ENCODE measurements at regions not wholly inside any gene's neighbourhood (a gene's known extent, or its start where the extent isn't known, plus 50 kb on each side); places are given as distances from the start of the nearest gene placed in this dataset.
"Not testable (repeated sequence)": the region's sequence is repeated elsewhere in the genome, so short reads cannot be mapped to it uniquely, and the experiment has no call there.

DNA sequence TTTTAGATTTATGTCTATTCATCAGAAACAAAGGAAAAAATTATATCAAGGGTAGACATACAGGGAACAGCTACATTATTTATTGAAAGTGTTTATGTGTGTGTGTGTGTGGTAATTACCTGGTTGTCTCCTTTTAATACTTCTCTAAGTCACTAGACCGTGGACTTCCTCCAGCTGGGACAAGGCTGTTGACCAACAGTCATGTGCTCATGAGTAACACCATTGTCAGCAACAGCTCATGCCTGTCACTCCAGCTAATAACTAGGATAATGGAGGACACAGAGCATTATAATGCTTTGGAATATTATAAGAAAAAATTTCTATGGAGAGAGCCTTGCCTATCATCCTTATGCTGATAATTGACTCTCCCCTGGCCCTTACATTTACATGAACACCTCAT lies 125.3 kb upstream of the SALL1 start:
- DNase-seq = no peak

DNA sequence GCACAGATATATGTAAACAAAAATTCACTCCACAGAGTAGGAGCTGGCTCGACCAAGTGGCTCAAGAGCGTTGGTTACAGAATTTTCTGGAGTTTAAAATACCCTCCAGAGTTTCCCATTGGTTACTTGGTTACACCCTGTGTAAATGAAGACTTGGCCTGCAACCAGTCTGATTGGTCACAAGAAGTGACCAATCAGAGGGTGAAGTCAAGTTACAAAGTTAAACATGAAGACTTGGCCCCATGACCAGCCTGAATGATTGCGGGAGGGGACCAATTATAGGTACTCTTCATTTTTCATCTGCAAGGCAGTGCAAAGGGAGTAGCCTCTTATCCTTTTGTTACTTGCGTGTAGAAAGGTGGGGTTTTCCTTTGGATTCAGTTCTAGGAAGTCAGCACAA lies 121.3 kb upstream of the SALL1 start:
- no peak for DNase-seq

DNA sequence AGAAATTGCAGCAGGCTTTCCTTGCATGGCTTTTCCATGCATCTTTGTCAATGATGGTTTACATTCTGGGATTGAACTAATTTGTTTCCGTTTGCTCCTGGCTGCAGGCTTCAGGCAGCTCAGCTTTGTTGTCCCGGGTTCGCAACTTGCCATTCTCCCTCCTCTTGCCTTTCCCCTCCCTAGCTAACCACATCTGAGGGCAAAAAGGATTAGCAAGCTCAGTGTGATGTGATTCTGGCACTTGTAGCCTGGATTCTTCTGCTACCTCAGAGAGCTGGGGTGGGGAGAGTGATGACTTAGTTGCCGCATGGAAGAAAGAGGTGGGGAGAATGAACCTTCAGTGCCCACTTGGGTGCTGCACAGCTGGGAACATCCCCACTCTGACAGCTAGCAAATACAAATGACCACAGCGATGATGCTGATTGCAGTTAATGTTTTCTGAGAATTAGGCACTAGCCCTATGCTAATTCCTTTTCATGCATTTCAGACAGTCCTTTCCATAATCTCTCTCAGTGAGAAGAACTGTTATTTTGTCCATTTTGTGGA lies 120.2 kb upstream of the SALL1 start:
- DNase-seq = no peak

DNA sequence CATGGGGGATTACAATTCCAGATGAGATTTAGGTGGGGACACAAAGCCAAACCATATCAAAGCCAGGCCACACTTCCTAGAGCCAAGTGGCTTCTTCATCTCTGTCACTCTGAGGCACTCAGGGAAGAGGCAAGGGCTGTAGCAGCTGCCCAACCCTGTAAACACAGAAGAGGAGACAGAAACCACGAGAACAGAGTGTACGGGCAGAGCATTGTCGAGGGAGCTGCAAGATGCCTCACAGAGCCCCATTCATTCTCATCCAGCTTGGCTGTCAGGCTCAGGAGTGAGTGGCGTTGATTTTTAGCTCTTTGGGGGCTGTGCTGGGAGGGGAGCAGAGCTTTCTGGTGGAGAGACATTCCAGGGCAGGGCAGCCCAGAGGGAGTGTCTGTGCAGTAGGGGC lies 117.2 kb upstream of the SALL1 start:
- no peak for DNase-seq

DNA sequence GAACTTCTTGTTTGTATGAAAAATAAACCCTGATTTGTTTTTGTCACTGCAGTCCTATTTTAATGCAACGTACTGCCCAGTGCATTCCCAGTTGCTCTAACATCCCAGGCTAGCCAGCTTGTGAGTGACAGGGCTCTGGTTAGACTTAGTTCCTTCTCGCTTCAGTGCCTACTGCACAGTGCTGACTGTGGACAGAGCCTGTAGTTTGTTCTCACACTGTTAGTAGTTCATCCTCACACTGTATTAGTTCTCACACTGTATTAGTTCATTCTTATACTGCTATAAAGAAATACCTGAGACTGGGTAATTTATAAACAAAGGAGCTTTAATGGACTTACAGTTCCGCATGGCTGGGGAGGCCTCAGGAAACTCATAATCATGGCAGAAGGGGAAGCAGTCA lies 116.6 kb upstream of the SALL1 start:
- no peak for DNase-seq

DNA sequence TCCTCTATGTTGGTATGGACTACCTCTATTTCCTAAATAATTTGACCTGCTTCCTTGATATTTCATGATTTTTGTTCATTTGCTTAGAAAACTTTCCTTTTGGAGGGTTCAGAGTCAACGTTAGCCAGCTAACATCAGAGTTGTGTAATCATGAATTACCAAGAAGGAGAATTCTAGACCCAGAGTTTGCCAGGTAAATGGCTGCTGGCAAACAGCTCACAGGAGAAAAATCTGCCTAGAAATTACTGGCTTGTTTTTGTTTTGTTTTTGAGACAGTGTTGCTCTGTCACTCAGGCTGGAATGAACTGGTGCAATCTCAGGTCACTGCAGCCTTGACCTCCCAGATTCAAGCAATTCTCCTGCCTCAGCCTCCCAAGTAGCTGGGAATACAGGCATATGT lies 111.4 kb upstream of the SALL1 start:
- no peak for DNase-seq

DNA sequence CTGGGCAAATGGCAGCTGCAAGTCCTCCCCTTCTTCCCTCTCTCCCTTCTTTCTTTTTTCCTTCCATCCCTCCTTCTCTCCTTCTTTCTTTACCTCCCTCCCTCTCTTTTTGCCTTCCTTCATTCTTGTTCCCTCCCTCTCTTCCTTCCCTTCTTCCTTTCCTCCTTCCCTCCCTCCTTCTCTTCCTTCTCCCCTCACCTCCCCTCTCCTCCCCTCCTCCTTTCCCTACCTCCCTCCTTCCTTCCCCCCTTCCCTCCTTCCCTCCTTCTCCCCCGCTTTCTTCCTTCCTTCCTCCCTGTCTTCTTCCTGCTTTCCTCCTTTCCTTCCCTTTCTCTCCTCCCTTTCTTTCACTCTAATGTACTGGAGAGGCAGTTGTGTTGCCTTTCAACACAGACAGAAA lies 110.8 kb upstream of the SALL1 start:
- no peak for DNase-seq

DNA sequence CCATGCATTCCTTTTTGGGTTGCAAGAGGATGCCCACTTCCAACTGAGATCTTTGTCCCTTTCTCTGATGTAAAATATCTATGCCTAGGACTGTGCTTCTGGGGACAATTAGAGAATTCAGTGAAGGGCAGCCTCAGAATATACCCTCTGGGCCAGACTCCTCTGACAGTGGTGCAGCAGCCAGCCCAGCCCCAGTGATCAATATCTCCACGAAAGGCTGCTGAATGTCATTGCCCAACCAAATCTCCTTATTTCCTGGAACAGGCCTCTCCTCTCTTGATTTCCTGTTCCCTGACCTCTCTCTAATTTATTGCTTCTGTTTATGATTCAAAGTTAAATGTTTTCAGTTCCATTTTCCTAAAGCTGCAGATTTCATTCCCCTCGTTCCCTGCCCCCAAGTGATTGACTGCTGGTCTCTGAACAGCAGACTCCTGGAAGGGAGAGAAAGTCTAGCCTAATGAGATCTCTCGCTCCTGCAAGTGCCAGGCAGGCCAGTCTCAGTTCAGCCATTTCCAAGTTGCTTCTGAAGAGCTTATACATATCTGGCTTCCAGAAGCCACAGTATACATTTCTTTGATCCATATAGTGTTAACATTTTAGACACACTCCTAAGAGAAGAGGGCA lies 104.4 kb upstream of the SALL1 start:
- no peak for DNase-seq

DNA sequence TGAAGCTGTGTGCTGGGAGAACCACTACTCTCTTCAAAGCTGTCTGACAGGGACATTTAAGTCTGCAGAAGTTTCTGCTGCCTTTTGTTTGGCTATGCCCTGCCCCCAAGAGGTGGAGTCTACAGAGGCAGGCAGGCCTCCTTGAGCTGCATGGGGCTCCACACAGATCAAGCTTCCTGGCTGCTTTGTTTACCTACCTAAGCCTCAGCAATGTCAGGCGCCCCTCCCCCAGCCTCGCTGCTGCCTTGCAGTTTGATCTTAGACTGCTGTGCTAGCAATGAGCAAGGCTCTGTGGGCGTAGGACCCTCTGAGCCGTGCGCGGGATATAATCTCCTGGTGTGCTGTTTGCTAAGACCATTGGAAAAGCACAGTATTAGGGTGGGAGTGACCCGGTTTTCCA lies 103.3 kb upstream of the SALL1 start:
- not testable (repeated sequence) for DNase-seq

DNA sequence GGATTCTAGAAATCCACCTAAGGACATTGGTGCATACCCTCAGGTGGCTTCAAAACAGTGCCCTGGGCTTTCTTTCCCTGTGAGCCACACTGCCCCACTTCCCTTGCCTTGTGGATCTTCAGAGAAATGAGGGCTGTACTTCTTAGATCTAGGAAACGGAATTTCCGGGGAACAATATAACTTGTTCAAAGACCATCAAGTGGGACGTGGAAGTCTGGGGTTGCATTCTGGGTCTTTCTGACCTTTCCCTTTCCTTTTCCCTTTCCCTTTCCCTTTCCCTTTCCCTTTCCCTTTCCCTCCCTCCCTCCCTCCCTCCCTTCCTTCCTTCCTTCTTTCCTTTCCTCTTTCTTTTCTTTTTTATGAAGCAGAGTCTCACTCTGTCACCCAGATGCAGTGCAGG lies 97.1 kb upstream of the SALL1 start:
- no peak for DNase-seq

DNA sequence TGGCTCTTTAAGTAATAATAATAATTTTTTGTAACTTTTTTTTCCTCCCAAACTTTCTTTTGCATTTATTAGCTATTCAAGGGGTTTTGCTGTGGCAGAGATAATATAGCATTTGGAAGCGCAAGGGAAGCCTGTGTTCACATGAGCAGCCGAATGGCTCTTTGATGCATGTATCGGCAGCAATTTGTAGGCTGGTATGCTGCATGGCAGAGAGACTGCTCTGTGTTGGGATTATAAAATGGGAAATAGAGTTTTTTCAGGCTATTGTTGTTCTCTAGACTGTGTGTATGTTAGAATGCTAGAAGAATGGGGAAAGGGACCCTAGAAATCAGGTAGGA lies 94.6 kb upstream of the SALL1 start:
- DNase-seq = no peak

DNA sequence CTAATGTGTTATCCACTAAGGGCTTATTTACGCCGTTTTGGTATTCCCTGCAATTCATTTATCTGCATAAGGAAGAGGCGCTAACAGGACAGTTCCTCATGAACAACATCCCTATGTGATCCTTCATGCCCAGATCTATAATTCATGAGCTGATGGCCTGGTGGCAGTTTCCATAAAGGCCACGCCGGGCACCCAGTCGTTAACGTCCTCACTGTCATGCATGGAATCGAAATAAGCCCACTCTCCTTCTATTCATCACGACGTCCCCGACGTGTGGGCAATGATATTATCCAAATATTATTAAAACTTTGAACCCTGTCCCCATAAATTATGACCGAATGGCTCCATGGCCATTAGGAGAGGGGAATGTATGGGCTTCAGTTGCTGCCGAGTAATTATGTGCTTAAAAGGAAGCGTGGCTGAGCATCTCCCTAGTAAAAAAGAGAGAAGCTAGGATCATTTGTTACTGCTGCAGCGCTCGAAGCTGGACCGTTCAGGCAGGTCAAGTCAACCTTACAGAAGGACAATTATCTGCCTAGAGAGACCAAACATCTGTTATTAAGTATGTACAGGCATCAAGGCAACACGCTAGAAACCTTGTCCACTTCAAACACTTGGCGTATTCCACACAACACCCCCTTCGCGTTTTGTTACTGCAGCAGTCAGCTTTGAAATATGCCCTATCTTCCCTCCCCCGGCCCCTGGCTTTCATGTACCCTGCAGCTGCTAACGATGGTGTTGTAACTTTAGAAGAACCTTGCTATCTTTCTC lies 94.0 kb upstream of the SALL1 start:
- no peak for DNase-seq

DNA sequence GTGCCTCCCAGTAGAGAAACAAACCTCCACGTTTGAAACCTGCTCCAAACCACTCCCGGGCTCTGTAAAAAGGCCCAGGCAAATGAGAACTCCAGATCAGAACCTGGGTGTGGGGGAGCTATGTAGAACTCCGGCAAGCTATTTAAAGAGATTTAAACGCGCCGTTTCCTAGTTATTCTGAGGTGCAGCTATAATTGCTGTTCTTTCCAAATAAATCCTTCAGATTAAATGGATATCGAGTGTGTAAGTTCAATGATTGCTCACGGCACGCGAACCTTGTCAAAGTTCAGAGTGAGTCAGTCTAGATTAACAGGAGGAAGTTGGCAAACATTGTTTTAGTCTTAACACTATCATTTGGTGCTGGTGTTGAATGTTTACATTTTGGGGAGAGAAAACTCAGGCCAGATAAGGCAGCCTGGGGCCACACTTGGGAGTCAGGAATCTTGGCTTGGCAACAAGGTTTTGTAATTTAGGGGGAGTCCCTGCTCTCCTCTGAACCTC lies 92.9 kb upstream of the SALL1 start:
- DNase-seq = no peak

DNA sequence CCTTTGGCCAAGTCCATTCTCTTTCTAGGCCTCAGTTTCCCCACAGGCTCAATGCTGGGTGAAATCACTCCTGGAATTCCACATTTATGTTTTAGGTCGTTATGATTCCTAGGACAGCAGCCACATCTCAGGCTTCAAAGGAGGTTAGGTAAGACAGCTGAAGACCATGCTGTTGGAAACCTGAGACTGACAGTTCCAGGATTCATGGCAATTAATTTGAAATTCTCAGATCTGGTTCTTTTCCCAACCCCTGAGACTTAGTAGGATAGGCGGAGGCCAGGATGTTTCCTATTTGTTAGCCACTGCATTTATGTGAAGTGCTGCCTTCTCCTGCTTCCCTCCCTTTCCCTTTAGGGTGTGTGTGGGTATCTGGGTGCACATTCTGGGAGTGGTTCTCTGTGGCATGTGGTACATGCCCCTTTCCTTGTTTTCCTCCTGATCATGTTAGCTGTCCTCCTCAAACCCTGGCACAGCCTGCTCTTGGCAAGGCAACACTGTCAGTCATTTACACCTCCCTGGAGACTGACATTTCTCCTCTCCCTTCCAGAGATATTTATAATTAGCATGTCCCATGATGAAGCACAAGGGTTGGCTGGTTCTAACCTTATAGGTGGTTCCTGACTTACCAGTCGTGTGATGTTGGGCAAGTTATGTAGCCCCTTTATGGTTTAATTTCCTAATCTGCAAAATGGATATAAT lies 91.4 kb upstream of the SALL1 start:
- DNase-seq = no peak

DNA sequence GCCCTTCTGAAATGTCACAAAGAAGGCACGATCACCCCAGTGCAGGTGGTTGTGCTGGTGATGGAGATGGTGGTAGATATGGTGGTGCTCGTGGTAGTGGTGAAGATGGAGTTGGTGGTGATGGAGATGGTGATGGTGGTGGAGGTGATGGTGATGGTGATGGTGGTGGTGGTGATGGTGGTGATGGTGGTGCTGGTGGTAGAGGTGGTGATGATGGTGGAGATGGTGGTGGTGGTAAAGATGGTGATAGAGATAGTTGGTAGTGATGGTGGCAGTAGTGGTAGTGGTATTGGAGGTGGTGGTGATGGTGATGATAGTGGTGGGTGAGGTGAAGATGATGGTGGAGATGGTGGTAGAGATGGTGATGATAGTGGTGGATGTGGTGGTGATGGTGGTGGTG lies 88.1 kb upstream of the SALL1 start:
- DNase-seq = no peak

DNA sequence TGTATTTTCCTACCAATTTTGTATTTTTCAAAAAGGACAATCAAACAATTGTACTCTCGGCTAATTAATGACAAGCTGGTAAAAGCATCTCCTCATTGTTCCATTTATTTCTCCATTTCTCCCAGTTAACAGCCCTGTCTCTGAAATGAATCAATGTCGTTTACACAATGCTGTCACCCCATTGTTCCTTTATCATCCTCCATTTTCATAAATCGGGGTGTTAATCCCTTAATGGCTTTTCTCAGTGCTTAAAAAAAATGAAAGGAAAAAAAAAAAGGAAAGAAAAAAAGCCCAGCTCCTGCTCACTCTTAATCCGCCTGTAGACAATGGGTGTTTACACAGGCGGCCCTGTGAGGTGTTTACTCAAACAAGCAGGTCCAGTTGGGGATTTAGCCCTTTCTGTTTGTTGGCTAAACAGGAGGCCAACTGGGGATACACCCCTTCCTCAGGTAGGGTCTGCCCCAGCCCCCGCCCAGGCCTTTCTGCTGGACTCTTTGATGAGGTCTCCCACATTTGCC lies 86.8 kb upstream of the SALL1 start:
- DNase-seq = no peak

DNA sequence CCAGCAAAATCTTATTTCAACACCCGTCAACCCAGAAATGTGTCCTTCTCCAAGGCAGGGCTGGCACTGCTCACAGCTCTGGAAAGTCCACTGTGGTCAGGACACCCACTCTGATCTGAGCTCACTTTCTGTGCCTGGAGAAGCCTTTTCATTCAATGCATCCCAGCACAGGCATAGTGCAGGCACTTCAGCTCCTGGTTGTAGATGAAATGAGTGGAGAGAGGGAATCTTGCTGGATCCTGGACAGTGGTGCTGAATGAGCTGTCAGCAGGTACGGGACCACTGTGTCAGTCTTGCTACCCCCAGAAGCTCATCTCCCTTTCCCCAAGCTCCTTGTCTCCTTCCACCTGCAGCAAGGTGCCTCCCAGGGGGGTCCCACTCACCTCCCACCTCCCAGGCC lies 86.1 kb upstream of the SALL1 start:
- DNase-seq = no peak

DNA sequence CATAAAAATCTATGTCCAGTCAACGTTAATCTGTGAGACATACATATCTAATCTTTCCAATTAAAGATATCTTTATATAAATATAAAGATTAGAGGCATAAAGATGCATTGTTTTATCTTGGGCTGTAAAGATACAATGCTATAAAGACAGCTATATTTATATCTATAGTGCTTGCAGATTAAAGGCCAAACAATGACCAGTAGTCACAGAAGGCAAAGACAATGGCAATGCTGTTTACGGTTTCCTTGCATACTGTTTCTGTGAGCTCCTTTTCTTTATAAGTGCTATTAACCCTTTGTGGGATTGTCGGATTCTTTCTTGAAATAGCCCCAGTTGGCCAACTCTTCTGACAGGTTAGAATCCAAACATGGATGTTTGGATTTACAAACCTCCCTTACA lies 85.5 kb upstream of the SALL1 start:
- no peak for DNase-seq

DNA sequence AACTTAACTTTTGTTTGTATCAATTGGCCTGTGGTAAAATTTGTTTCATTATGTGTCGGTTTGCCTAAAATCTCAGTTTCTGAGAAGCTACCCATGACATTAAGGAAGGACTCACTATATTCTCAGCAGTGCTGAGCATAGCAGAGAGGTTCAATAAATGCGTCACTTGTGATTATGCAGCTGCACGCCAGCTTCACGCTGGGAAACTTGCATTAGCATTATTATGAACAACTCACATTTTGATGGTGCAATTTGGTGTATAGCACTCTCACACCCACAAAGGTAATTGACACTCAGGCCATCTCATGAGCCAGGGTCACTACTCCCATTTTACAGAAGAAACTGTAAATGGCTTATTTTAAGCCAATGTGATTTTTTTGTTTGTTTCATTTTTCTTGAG lies 80.6 kb upstream of the SALL1 start:
- DNase-seq = no peak

DNA sequence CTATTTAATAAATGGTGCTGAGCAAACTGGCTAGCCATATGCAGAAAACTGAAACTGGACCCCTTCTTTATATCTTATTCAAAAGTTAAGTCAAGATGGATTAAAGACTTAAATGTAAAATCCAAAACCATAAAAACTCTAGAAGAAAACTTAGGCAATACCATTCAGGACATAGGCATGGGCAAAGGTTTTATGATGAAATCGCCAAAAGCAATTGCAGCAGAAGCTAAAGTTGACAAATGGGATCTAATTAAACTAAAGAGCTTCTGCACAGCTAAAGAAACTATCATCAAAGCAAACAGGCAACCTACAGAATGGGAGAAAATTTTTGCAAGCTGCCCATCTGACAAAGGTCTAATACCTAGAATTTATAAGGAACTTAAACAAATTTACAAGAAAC lies 79.0 kb upstream of the SALL1 start:
- DNase-seq = not testable (repeated sequence)

DNA sequence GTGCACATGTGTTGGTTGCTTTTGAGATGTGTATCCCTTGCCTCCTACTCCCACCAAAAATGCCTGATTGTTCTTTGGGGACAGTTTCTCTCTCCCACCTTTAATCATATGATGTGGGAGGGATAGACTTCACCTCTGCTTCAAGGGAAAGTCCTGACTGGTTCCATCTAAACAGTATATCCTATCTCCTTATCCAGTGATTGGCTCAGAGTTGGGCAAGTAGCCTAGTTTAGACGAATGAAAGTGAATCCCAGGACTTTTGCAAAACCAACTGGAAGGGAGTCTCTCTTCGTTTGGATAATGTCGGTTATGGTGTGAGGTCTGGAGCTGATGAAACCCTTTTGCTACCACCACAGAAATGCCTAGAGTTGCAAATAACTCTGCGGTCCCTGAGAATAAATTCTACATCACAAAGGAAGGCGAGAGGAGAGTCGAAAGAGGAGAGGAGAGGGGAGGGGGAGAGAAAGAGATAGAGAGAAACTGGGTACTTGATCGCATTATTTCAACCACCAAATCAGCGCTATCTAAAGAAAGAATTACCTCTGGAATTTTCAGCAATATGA lies 77.1 kb upstream of the SALL1 start:
- DNase-seq = no peak

DNA sequence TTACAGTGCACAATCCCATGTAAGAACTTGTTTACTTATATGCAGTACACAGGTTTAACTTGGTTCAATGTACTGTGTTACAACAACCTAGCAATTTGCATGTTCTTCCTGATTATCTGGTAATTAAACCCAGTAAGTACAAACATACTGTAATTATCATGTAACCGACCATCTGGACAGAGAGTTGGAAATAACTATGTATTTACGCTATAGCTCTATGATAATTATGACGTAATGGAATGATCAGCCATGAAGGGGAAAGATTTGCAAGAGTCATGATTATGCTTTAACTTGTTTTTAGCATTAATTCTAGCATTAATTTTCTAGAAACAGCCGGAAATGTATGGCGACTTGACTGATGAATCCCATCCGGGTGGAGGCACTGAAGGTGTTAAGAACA lies 74.8 kb upstream of the SALL1 start:
- DNase-seq = no peak

DNA sequence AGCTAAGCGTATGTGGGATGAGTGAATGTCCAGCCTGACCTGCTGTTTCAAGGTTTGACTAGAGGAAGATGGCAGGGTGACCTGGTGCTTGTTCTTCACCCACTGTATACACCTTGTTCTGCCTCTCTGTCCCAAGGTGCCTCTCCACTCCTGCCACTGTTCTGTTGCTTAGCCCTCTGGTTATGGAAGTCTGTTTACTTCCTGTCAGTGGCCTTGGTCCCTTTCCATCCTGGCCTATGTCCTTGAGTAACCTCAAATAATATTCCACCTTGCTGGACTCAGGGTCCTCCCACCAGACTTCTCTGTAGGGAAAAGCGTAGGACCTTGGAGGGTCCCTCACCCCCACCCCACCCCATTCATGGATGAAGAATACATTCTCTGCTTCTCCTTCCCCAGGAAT lies 73.2 kb upstream of the SALL1 start:
- DNase-seq = no peak

DNA sequence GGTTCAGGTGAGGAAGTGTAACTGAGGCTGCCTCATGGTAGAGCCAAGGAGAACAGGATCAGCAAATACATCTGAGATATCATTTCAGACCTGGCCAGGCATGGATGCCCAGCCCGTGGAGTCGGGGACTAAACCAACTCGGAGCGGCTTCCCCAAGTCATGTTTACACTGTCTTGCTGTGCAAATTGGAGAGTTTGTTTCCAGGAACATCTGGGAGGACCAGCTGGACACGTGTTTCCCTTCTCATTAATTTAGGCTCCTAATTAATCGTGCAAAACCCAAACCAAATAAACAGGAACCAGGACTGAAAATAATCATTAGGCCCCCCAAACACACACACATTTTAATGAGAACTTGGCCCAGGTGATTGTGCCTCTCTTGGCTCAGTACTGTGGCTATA lies 70.9 kb upstream of the SALL1 start:
- DNase-seq = no peak

Measured in activated CD4-positive, alpha-beta T cell treated with anti-CD3 and anti-CD28 coated beads, Interleukin-2, amount 50 U/mL, for 4 hours (primary cell).